ENCODE measurements at regions not wholly inside any gene's neighbourhood (a gene's known extent, or its start where the extent isn't known, plus 50 kb on each side); places are given as distances from the start of the nearest gene placed in this dataset.

DNA sequence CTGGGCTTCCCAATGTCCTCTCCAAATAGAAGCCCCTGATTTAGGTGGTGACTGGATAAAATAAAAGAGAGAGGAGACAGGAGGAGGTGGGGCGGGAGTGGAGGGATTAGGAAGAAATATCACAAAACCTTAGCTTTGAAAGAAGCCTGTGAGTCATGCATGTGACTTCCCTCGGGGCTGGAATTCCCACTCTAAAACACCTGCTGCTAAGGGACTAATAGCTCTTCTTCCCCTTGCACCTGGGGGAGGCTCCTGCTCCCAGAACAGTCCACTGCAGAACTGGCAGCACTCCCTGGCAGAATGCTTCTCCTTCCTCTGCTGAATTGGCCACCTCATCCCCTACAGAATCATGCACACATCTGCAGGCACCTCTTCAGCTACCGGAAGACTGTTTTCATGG is 207.2 kb downstream of the ATG4C start:
- TF ChIP-seq, protein P1, sequence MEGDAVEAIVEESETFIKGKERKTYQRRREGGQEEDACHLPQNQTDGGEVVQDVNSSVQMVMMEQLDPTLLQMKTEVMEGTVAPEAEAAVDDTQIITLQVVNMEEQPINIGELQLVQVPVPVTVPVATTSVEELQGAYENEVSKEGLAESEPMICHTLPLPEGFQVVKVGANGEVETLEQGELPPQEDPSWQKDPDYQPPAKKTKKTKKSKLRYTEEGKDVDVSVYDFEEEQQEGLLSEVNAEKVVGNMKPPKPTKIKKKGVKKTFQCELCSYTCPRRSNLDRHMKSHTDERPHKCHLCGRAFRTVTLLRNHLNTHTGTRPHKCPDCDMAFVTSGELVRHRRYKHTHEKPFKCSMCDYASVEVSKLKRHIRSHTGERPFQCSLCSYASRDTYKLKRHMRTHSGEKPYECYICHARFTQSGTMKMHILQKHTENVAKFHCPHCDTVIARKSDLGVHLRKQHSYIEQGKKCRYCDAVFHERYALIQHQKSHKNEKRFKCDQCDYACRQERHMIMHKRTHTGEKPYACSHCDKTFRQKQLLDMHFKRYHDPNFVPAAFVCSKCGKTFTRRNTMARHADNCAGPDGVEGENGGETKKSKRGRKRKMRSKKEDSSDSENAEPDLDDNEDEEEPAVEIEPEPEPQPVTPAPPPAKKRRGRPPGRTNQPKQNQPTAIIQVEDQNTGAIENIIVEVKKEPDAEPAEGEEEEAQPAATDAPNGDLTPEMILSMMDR (IDR thresholded peaks at IDR 0.05) = no peak
- TF ChIP-seq POLR2A (IDR thresholded peaks at IDR 0.05) = no peak

All from adrenal gland (tissue), 5 donors.